ENCODE measurements at regions not wholly inside any gene's neighbourhood (a gene's known extent, or its start where the extent isn't known, plus 50 kb on each side); places are given as distances from the start of the nearest gene placed in this dataset.

DNA sequence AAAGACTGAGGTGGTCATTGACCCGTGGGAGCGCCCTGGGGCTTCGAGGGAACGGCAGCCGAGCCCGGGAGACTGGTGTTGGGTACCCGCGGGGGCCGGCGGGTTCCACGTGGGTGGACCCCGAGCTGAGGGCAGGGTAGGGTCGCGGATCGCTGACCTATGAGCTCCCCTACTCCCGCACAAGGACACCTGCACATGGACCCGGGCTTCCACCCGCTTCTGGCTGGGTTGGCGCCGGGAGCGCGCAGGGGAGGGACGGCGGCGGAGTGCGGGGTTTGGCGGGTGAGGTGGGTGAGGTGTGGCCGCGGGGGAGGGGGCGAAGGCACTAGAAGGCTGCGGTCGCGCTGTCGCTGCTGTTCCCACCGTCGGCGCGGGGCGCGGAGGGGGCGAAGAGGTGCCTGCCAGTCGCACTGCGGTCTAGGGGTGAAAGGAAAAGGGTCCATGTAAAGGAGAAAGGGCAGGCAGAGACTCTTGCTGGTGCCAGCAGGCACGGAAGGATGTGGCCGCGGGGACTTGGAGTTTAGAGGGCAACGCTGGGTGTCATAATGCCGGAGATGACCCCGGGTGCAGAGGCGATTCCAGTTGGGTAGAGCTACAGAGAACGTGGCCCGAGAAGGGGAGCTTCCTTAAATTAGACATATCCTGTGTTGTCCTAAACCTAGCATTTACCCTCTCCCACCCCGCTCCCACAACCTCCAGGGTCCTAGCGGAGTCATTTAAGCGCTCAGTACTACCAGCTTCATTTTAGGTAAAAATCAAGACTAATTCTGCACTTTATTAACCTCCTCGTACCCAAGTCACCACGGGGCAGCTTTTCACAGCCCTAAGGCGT is 245.9 kb upstream of the TOPAZ1 start:
- no peak for DNase-seq

GRCh38 chr3:43996379-43997301 is 245.0 kb upstream of the TOPAZ1 start:
- DNase-seq = no peak

DNA sequence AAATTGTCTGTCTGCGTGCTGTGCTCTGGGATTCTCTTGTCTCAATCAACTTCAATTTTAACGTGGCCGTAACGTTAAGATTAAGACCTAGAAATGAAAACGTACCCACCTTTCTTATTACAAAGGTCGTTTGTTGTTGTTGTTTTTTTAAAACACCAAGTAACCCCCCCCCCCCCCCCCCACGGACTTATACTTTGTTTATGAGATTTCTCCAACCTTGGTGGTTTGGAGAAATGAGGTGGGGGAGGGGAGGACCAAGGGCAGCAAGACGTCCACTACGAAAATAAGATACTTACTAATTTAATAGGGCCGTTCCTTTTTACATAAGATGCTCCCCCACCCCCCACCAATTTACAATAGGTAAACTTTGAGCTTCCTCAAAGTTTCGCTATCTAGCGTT is 244.4 kb upstream of the TOPAZ1 start:
- no peak for DNase-seq

DNA sequence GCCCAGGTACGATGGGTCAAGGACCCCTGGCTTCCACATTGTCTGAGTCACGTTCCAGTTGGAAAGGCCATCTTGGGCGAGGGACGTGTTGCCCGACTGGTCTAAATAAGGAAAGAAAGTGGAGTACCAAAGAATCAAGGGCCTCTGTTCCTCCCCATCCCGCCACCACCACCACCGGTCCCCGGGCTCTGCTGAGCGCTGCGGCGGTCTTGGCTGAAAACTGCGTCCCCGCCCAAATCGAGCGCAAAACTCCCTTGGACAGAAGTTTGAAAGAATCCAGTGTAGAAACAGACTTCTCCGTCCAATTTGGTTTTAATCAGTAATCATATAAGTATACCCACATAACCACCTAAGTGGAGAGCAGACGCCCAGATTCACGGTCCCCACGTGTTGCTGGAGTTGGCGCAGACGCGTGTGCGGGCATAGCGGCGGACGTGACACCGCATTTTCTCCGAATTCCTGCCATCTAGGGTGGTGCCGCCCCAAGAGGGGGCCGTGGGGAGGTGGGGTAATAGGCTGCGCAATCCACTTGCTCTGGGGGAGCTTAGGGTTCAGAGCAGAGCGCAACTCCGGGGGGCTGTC is 243.8 kb upstream of the TOPAZ1 start:
- DNase-seq = no peak

DNA sequence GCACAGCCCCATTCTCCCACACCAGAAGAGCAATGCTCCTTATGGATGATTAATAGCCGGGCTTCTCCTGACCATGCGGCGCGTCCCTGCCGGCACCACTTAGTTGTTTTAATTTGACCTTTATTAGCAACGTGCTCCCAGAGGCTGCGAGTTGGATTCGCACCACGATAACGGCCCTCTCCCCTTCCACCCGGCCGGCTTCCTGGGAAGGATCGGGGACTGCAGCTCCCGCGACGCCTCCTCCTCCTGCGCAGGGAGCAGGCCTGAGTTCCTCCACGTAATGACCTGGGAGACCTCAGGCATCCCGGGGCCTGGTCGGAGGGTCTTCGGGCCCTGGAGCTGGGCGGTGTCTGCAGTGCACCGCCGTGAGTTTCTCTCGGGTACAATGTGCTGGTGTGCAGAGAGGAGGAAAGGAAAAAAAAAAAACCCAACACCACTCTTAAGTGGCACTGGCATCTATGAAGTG is 243.3 kb upstream of the TOPAZ1 start:
- no peak for DNase-seq

DNA sequence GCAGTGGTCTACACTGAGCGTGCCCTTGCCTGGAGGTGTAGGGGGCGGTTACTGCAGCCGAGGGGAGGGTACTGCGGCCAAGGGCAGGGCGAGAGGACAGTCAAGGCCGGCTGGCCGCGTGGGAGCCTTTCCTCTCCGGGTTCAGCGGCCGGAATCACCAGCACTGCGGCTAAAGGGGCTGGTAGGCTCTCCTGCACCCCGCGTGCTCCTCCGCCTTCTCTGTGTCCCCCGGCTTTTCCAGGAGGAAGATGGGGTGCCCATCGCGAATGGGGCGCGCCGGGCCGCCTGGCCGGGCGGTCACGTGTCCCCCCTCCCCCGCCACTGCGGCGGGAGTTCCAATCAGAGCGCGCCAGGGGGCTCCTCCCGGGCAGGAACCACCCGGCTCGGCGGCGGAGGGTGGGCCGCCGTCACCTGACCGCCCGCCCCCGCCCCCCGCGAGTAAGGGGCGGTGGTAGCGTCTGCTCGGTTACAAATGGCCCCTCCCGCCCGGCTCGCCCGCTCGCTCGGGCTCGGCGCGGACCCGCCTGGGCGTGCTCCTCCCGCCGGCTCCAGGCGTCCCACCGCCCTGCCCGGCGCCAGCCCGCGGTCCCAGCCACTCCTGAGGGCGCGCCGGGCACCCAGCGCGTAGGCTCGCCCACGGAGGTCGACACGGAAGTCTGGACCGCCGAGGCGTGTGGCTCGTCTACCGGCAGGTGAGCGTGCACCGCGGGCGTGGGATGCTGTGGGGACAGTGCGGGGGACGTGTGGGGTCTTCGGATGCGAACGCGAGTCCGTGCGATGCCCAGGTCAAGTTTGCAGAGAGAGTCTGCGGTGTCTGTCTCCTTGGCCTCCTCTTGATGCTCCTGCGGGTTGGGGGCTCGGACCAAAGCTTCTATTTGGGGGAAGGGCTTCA is 242.6 kb upstream of the TOPAZ1 start:
- no peak for DNase-seq

DNA sequence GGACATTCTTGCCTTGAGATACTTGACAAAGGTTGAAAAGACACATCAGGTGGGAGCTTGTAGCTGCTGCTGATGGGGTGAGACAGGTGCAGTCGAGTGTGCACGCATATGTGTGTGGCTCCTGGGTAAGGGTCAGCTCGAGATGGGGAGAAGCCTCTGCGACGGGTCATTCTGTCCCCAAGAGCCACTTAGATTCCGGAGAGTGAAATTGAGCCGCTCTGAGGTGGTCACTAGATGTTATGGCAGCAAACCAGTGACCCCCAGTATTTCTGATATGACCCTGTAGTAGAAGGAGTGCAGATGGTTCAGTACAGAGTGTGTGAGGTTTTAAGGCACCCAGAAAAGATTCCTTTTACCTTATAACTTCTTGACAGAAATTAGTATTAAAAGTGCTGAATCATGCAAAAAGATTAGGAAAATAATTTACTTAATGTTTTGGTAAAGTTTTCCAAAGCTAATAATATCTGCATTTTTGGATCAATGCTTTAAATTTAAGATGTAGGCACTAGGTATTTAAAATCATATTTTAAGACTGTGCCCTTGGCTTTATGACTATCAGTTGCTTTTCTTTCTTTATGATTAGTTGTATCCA is 241.9 kb upstream of the TOPAZ1 start:
- no peak for DNase-seq

DNA sequence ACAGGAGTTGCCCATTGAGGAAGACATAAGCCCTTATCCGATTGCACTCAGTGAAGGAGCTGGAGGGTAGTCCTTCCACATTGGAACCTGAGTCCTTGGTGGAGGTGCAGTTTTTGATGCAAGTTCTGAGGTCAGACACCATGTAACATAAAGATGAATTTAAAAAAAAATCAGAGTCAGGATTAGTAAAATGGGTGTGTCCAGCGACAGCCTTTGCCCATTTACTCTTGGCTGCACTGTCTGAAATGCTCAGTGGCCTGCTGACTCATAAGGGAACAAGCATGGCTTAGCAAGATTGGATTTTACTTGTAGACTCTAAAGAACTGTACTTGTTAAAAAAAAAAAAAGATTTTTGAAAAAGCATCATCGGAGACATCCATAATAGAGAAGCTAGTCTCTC is 241.1 kb upstream of the TOPAZ1 start:
- no peak for DNase-seq

DNA sequence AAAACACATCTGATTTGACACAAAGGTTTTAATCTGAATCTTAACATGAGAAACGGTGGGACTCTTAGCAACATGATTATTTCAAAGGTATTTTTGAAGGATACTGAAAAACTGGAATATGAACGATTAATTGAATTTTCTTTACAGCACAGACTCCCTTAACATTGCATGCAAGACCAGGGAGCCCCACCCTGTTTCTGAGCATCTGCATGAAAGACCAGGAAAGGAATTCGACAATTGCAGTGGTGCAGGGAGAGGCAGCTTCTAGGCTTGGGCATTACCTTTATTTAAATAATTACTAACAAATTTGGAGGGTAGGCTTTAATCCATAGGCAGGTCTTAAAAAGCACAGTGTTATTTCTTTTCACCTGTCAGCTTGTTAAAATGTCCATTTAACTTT is 240.6 kb upstream of the TOPAZ1 start:
- DNase-seq = no peak

GRCh38 chr3:44003801-44004200 is 237.9 kb upstream of the TOPAZ1 start:
- no peak for DNase-seq

DNA sequence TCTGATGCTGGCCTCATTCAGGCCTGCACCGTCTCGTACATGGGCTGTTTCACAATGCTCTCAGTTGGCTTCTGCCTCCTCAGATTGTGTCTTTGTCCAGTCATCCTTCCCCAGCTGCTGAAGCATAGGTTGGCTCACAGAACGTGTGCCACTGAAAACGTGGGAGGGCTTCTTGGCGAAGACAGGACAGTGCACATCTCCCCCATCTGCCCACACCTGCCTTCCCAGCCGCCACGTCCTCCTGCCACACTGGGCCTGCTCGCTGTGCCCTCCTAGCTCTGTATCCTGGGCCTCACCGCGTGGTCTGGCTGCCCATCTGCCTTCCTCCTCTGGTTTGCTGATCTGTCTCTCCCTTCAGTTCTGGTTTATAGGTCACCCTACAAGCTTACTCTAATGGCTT is 230.0 kb upstream of the TOPAZ1 start:
- no peak for DNase-seq

DNA sequence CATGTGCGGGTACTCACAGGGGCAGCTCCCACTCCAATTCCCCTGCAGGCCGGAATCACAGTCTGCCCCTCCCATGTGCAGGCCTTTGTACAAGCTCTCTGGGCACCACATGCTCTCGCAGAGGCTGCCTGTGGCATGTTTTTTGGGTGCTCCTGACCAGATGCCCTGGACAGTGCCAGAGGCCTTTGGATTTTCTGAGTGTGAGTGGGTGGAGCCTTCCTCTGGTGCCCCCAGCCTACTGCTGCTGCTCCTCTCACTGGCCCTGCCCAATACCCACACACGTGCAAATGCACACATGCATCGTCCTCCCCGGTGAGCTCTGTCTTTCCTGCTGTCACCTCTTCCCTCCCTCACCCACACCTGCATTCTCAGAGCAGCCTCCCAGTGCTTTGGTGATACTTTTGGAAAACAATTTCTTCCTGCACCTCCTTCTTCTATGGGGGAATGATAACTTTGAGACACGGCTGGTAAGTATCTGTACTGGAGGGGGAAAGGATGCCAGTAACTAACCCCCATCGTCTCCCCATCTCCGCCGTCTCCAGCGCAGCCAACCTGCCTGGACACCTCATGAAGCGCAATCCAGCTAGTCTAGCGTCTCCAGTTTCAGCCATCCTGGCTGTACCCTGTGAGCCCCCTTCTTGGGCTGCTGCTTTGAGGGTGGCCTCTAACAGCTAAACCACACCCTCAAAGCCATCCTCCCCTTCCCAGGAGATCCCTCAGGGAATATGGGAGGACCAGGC is 229.4 kb upstream of the TOPAZ1 start:
- no peak for DNase-seq

- DNase-seq = no peak
These were observed 227.7 kb upstream of the TOPAZ1 start for GRCh38 chr3:44013967-44014366.

GRCh38 chr3:44015170-44015569 is 226.5 kb upstream of the TOPAZ1 start:
- DNase-seq = no peak

GRCh38 chr3:44016818-44017217 is 224.9 kb upstream of the TOPAZ1 start:
- DNase-seq = no peak

DNA sequence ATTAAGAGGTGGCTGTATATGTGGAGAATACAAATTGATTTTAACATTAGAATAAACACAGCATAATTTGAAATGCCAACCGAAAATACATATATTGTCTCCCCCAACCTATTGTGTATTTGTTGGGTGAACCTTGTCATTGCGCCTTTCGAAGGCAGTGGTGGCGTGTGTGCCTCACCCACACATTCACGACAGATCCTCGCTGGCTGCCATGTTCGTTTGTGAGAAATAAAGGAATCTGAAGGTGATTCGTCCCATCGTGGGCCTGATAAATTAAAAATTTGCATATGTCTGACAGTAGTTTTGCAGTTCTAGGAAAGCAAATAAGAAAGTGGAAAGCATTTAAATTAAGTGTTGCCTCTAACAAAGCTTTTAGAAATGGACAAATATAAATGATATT is 222.8 kb upstream of the TOPAZ1 start:
- no peak for DNase-seq

- no peak for DNase-seq
These were observed 221.9 kb upstream of the TOPAZ1 start for GRCh38 chr3:44019736-44020135.

- no peak for DNase-seq
These were observed 221.5 kb upstream of the TOPAZ1 start for GRCh38 chr3:44020143-44020542.

DNA sequence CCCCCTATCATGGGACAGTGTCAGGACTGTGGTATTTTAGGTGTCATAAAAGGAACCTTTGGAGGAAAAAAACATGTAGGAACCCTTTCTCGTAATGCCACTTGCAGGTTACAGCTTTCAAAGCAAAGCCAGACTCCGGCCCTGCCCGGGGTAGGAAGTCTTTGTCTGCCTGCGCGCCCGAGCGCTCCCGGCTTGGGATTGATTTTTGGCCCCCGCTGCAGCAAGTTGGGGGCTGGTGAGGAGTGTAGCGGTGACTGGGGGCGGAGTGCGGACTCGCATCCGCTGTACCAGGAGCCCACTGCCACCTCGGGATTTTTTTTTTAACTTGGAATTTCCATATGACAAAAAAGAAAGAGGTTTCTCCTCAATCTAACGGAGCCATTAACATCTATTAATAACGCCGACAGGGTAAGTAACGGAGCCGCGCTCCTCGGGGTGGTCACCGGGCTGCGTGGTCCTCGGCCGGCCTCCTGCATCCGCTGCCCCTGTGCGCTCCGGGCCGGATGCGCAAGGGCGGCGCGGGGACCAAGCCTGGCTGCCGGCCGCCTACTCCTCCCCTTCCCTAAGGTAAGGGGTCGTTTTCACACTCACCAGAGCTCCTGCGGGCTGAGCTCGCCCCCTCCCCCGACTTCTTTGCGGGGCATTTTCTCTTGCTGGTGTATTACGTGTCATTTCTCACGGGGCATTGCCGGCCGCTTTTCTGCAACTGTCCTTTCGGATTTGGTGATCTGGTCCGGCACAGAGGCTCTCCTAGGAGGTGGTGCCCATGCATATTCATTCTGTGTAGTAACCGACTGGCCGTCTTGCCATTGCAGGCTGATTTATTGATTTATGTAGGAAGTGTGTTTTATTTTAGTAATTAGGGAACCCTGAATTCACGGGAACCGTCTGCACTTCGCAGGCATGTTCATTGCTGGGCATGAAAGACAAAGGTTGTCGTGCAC is 219.8 kb upstream of the TOPAZ1 start:
- DNase-seq = no peak

DNA sequence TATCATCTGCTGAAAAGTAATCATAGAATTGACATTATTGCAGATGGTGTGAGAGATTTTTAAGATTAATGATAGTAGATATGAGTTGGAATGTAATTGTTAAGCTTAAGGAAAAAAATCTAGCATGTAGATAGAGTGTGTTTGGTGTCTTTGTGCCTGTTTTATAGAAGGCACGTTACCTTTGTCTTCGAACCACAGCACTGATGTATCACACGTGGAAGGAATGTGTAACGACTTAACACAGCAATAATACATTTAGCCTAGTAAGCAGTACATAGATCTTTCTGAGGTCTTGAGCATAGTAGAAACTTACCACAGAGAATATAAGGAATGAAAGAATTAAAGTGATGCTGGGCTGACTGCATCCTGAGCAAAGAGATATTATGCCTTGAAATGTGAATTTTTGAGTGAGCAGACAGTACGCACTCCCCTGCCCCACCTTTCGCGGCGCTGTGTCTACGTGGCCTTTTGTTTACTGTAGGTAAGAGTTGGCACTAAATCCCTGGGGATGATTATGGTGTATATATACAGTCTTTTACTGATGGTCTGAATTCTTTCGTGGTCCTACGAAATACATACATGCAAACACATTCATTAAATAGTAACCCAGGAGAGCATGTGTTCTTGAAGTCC is 217.6 kb upstream of the TOPAZ1 start:
- no peak for DNase-seq
